ENCODE measurements at regions not wholly inside any gene's neighbourhood (a gene's known extent, or its start where the extent isn't known, plus 50 kb on each side); places are given as distances from the start of the nearest gene placed in this dataset.

GRCh38 chr5:175162036-175162435 lies 281.9 kb downstream of the DRD1 start:
- no peak for DNase-seq

GRCh38 chr5:175159956-175160355 lies 284.0 kb downstream of the DRD1 start:
- DNase-seq, result no peak

- DNase-seq, result no peak
These were observed 295.3 kb downstream of the DRD1 start for GRCh38 chr5:175148636-175149172.

GRCh38 chr5:175146733-175147132 lies 297.2 kb downstream of the DRD1 start:
- DNase-seq, result no peak

- DNase-seq, result no peak
These were observed 302.6 kb downstream of the DRD1 start for GRCh38 chr5:175141421-175141820.

GRCh38 chr5:175133185-175133584 lies 310.8 kb downstream of the DRD1 start:
- DNase-seq, result no peak

GRCh38 chr5:175131432-175131831 lies 312.6 kb downstream of the DRD1 start:
- no peak for DNase-seq

GRCh38 chr5:175129619-175130018 lies 314.4 kb downstream of the DRD1 start:
- DNase-seq, result no peak

- DNase-seq, result no peak
These were observed 314.9 kb downstream of the DRD1 start for GRCh38 chr5:175129121-175129520.

GRCh38 chr5:175124821-175125220 lies 319.2 kb downstream of the DRD1 start:
- no peak for DNase-seq

GRCh38 chr5:175124251-175124813 lies 319.6 kb downstream of the DRD1 start:
- DNase-seq, result no peak

- no peak for DNase-seq
These were observed 320.4 kb downstream of the DRD1 start for GRCh38 chr5:175123542-175123941.

- DNase-seq, result no peak
These were observed 322.5 kb downstream of the DRD1 start for GRCh38 chr5:175121457-175121856.

- no peak for DNase-seq
These were observed 323.6 kb downstream of the DRD1 start for GRCh38 chr5:175120412-175120811.

GRCh38 chr5:175118700-175119309 lies 325.2 kb downstream of the DRD1 start:
- DNase-seq, result no peak

- DNase-seq, result no peak
These were observed 327.4 kb downstream of the DRD1 start for GRCh38 chr5:175116466-175117048.

- no peak for DNase-seq
These were observed 328.2 kb downstream of the DRD1 start for GRCh38 chr5:175115831-175116230.

GRCh38 chr5:175113947-175114346 lies 330.0 kb downstream of the DRD1 start:
- DNase-seq, result no peak

- no peak for DNase-seq
These were observed 334.8 kb downstream of the DRD1 start for GRCh38 chr5:175109058-175109755.

GRCh38 chr5:175107865-175108264 lies 336.1 kb downstream of the DRD1 start:
- DNase-seq, result no peak

GRCh38 chr5:175107028-175107588 lies 336.9 kb downstream of the DRD1 start:
- no peak for DNase-seq

- no peak for DNase-seq
These were observed 339.3 kb downstream of the DRD1 start for GRCh38 chr5:175104677-175105076.

GRCh38 chr5:175103746-175104145 lies 340.2 kb downstream of the DRD1 start:
- DNase-seq, result no peak

GRCh38 chr5:175102717-175103116 lies 341.3 kb downstream of the DRD1 start:
- no peak for DNase-seq

All from CD4-positive, alpha-beta T cell treated with Interleukin-15 for 1 hour (primary cell).